ENCODE measurements at regions not wholly inside any gene's neighbourhood (a gene's known extent, or its start where the extent isn't known, plus 50 kb on each side); places are given as distances from the start of the nearest gene placed in this dataset.

DNA sequence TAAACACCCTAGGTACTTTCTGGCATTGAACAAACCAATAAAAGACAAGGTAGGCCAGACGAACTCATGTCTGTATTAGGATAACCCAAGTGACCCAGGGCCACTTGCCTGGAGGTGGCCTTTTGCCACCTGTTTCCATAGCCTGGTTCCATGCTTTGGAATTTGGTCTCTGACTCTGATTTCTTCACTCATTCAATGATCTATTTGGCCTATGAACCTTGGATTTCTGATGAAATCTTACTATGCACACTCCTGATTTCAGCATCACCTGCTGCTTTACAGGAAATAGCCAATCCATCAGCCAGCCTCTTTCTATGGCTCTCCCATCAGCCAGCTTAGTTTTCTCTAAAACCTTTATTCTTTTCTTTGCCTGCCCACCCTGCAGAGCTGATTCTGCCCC lies 142.8 kb upstream of the PSMD7 start:
- TF ChIP-seq, protein P1, sequence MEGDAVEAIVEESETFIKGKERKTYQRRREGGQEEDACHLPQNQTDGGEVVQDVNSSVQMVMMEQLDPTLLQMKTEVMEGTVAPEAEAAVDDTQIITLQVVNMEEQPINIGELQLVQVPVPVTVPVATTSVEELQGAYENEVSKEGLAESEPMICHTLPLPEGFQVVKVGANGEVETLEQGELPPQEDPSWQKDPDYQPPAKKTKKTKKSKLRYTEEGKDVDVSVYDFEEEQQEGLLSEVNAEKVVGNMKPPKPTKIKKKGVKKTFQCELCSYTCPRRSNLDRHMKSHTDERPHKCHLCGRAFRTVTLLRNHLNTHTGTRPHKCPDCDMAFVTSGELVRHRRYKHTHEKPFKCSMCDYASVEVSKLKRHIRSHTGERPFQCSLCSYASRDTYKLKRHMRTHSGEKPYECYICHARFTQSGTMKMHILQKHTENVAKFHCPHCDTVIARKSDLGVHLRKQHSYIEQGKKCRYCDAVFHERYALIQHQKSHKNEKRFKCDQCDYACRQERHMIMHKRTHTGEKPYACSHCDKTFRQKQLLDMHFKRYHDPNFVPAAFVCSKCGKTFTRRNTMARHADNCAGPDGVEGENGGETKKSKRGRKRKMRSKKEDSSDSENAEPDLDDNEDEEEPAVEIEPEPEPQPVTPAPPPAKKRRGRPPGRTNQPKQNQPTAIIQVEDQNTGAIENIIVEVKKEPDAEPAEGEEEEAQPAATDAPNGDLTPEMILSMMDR (conservative IDR thresholded peaks at IDR 0.05): no peak
- no peak for TF ChIP-seq ZFX (IDR thresholded peaks at IDR 0.05)
- H3K27ac ChIP-seq: no peak overlapping the region

DNA sequence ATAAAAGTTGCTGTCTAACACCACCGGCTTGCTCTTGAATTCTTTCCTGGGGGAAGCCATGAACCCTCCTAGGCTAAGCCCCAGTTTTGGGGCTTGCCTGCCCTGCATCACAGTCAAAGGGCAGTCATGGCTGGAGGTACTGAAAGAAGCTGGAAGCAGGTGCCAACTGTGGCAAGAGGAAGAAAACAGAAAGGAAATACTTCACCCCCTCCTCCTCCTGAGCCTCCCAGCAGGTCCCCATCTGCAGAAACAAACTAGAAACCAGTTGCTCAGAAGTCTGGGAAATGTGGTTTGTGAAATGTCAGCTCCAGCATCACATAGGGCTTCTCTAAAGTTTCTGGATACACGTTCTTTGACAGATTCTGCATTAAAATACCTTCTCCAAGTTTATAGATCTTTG lies 150.0 kb upstream of the PSMD7 start:
- TF ChIP-seq, protein P1 (conservative IDR thresholded peaks at IDR 0.05): no peak
- no peak for TF ChIP-seq ZFX (IDR thresholded peaks at IDR 0.05)
- H3K27ac ChIP-seq: no peak overlapping the region

DNA sequence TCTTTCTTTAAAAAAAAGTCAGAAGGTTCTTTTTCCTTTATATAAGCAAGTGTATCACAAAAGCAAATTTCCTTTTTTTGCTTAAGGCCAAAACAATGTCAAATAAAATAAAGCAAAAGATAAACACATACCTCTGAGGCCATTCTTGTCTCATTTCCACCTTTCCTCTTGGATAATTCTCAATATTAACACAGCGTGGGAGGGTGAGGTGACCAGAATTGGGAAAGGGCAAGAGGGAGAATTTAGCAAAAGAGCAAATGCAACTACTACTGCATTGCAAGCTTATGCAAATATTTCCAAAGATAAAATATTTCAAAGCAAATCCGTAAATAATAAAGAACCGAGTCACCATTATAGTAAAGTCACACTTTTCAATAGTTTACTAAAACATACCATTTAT lies 153.4 kb upstream of the PSMD7 start:
- H3K27ac ChIP-seq: no peak overlapping the region
- TF ChIP-seq, protein P1 (conservative IDR thresholded peaks at IDR 0.05): no peak
- no peak for TF ChIP-seq ZFX (IDR thresholded peaks at IDR 0.05)

DNA sequence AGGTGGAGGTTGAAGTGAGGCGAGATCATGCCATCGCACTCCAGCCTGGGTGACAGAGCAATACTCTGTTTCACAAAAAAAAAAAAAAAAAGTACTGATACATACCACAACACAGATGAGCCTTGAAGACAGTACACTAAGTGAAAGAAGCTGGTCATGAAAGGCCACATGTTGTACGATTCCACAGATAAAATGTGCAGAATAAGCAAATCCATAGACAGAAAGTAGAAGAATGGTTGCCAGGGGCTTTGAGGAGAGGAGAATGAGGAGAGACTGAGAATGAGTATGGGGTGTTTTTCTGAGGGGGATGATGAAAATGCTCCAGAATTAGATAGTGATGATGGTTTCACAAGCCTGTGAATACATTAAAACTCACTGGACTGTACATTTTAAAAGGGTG lies 155.6 kb upstream of the PSMD7 start:
- no peak overlapping the region for H3K27ac ChIP-seq
- TF ChIP-seq, protein P1 (conservative IDR thresholded peaks at IDR 0.05): no peak
- TF ChIP-seq ZFX (IDR thresholded peaks at IDR 0.05): no peak

DNA sequence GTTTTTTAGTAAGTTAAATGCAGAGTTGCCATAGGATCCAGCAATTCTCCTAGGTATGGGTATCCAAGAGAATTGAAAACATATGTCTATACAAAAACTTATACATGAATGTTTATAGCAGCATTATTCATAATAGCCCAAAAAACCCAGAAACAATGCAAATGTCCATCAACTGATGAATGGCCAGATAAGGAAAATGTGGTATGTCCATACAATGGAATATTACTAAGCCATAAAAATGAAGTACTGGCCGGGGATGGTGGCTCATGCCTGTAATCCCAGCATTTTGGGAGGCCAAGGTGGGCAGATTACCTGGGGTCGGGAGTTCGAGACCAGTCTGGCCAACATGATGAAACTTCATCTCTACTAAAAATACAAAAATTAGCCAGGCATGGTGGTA lies 156.1 kb upstream of the PSMD7 start:
- H3K27ac ChIP-seq: no peak overlapping the region
- TF ChIP-seq ZFX (IDR thresholded peaks at IDR 0.05): no peak
- TF ChIP-seq, protein P1 (conservative IDR thresholded peaks at IDR 0.05): no peak

DNA sequence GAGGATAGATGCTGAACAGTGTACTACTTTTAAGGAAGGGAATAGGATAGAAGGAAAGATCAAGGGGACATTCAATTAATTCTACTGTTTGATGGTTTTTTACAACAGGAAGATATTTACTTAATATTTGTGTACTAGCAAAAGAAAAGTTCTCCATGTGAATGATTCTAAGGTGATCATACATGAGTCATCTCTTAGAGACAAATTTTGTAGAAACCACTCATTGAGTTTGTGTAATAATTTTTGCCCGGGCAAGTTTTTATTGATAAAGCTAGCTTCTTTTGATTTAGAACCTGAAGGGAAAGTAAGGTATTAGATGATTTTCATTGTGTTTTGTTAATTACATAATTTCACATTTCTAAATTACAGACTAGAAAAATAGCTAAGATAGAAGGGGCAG lies 172.8 kb upstream of the PSMD7 start:
- no peak for TF ChIP-seq ZFX (IDR thresholded peaks at IDR 0.05)
- TF ChIP-seq, protein P1 (conservative IDR thresholded peaks at IDR 0.05): no peak
- no peak overlapping the region for H3K27ac ChIP-seq

DNA sequence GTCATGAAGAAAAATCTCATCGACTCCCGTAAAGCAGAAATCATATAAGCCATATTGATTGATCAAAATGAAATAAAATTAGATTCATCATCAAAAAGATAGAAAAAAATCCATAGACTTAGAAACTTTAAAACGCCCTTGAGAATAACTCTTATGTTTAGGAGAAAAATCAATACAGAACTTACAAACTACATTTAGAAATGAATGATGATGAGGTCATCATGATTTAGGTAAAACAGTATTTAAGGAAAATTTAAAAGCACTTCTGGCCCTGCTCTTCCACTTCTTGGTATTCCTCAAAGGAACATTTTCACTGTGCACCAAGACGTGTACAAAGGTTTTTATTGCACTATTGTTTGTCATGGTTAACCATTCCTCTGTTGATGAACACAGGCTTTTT lies 173.4 kb upstream of the PSMD7 start:
- no peak overlapping the region for H3K27ac ChIP-seq

More for the DNA sequence above, 173.4 kb upstream of the PSMD7 start:
- TF ChIP-seq, protein P1 (conservative IDR thresholded peaks at IDR 0.05): no peak
- no peak for TF ChIP-seq ZFX (IDR thresholded peaks at IDR 0.05)

Measured in C4-2B (cell line).